ENCODE measurements at regions not wholly inside any gene's neighbourhood (a gene's known extent, or its start where the extent isn't known, plus 50 kb on each side); places are given as distances from the start of the nearest gene placed in this dataset.

GRCh38 chr3:187430576-187430975 is 62.4 kb downstream of the RTP4 start:
- no peak overlapping the region for H3K4me3 ChIP-seq (ENCODE audit: low read depth, low read length)
- in situ Hi-C loops (cut with HindIII; ENCODE audit: low sequenced_read_pairs), result no loop called here
- TF ChIP-seq CTCF (IDR thresholded peaks at IDR 0.05; ENCODE audit: low read depth, low read length), result peak; percentile 12
- DNase-seq (ENCODE audit: low read depth, low spot score), result no peak

Data from astrocyte of the spinal cord (primary cell).